GM23338 (cell line): ENCODE measurements at regions not wholly inside any gene's neighbourhood (a gene's known extent, or its start where the extent isn't known, plus 50 kb on each side); places are given as distances from the start of the nearest gene placed in this dataset.

ENCODE experiments used
- ATAC-seq: fragments of 200-7000 bp; cut with Tn5 transposase; 3 replicates; pipeline ENCODE4 v1.9.1; 2020
- DNase-seq: peaks from one replicate; pipeline ENCODE4 v3.0.0-alpha.2; 2015; ENCODE audit warnings: low spot score
- H2AFZ ChIP-seq: fragments of 200-600 bp; sonication (generic); 2 replicates; pipeline ENCODE4 v1.8.0; 2016; ENCODE audit warnings: antibody characterized with exemption, mild to moderate bottlenecking, moderate library complexity
- H3F3A ChIP-seq: fragments of 200-600 bp; sonication (generic); replicated peaks from 2 replicates; pipeline ENCODE4 v1.8.0; 2017; ENCODE audit warnings: antibody characterized with exemption, mixed run types, low read depth
- H3K27ac ChIP-seq: fragments of 200-600 bp; sonication (generic); 2 replicates; pipeline ENCODE4 v1.6.1; 2016; ENCODE audit warnings: low read depth
- H3K27me3 ChIP-seq: fragments of 200-600 bp; sonication (generic); 2 replicates; pipeline ENCODE4 v1.8.0; 2016; ENCODE audit warnings: mild to moderate bottlenecking, mixed run types, moderate library complexity; ENCODE audit not compliant: insufficient read depth
- H3K36me3 ChIP-seq: fragments of 200-600 bp; sonication (generic); 2 replicates; pipeline ENCODE4 v1.8.0; 2016; ENCODE audit warnings: mild to moderate bottlenecking; ENCODE audit not compliant: insufficient read depth
- H3K4me1 ChIP-seq: fragments of 200-600 bp; sonication (generic); 2 replicates; pipeline ENCODE4 v1.8.0; 2016; ENCODE audit warnings: mild to moderate bottlenecking, moderate library complexity; ENCODE audit not compliant: insufficient read depth
- H3K4me2 ChIP-seq: fragments of 200-600 bp; sonication (generic); 2 replicates; pipeline ENCODE4 v1.7.1; 2017; ENCODE audit warnings: mixed run types
- H3K4me3 ChIP-seq: fragments of 200-600 bp; sonication (generic); 2 replicates; pipeline ENCODE4 v1.6.1; 2016; ENCODE audit warnings: mixed run types
- H3K79me2 ChIP-seq: fragments of 200-600 bp; sonication (generic); replicated peaks from 2 replicates; pipeline ENCODE4 v1.8.0; 2017; ENCODE audit warnings: mild to moderate bottlenecking; ENCODE audit not compliant: insufficient read depth
- H3K9me2 ChIP-seq: fragments of 200-600 bp; sonication (generic); 2 replicates; pipeline ENCODE4 v1.8.0; 2017; ENCODE audit not compliant: insufficient read depth
- H4K20me1 ChIP-seq: fragments of 200-600 bp; sonication (generic); replicated peaks from 2 replicates; pipeline ENCODE4 v1.8.0; 2017; ENCODE audit warnings: mild to moderate bottlenecking; ENCODE audit not compliant: insufficient read depth
- H3K27ac Mint-ChIP-seq: 2 replicates; pipeline ENCODE4 v1.8.0; 2020; ENCODE audit warnings: inconsistent platforms, mild to moderate bottlenecking, moderate library complexity, mixed read lengths
- H3K27me3 Mint-ChIP-seq: 3 replicates; pipeline ENCODE4 v1.8.0; 2022; ENCODE audit warnings: low read depth, mild to moderate bottlenecking, moderate library complexity, mixed read lengths, inconsistent platforms; ENCODE audit not compliant: insufficient read depth, poor library complexity
- H3K36me3 Mint-ChIP-seq: 3 replicates; pipeline ENCODE4 v1.8.0; 2021; ENCODE audit warnings: low read depth, mild to moderate bottlenecking, inconsistent platforms, moderate library complexity, mixed read lengths
- H3K4me1 Mint-ChIP-seq: 3 replicates; pipeline ENCODE4 v1.8.0; 2020; ENCODE audit warnings: mild to moderate bottlenecking, inconsistent platforms, mixed read lengths
- H3K4me3 Mint-ChIP-seq: 3 replicates; pipeline ENCODE4 v1.8.0; 2021; ENCODE audit warnings: moderate library complexity, mild to moderate bottlenecking, inconsistent platforms, mixed read lengths
- H3K9me3 Mint-ChIP-seq: 3 replicates; pipeline ENCODE4 v1.8.0; 2020; ENCODE audit warnings: moderate library complexity, mild to moderate bottlenecking, inconsistent platforms, mixed read lengths
- CREB1 ChIP-seq: fragments of 250-450 bp; sonication (Bioruptor Pico); IDR thresholded peaks from 2 replicates; pipeline ENCODE4 v1.5.0; 2020; ENCODE audit warnings: low read depth, mild to moderate bottlenecking, moderate library complexity
- EZH2 ChIP-seq: fragments of 200-600 bp; sonication (generic); IDR thresholded peaks from one replicate; pipeline ENCODE4 v1.8.0; 2017; ENCODE audit warnings: antibody characterized with exemption, mild to moderate bottlenecking, low read depth; ENCODE audit not compliant: unreplicated experiment
- EZH2phosphoT487 ChIP-seq: fragments of 200-600 bp; sonication (generic); IDR thresholded peaks from one replicate; pipeline ENCODE4 v1.8.1; 2018; ENCODE audit warnings: antibody characterized with exemption; ENCODE audit not compliant: unreplicated experiment
- JUNB ChIP-seq: IDR thresholded peaks from one replicate; pipeline ENCODE4 v1.6.1; 2016; ENCODE audit warnings: antibody characterized with exemption; ENCODE audit not compliant: unreplicated experiment
- NANOG ChIP-seq: IDR thresholded peaks from 2 replicates; pipeline ENCODE4 v1.6.1; 2016; ENCODE audit warnings: antibody characterized with exemption, borderline replicate concordance
- POLR2AphosphoS5 ChIP-seq: IDR thresholded peaks from 2 replicates; pipeline ENCODE4 v1.6.1; 2016; ENCODE audit warnings: antibody characterized with exemption, low read depth
- STAT1 ChIP-seq: IDR thresholded peaks from one replicate; pipeline ENCODE4 v1.6.1; 2016; ENCODE audit warnings: antibody characterized with exemption; ENCODE audit not compliant: unreplicated experiment
- ZNF114 ChIP-seq: fragments of 250-450 bp; sonication (Bioruptor Pico); IDR thresholded peaks from 2 replicates; pipeline ENCODE4 v1.5.0; 2020; ENCODE audit warnings: mild to moderate bottlenecking, moderate library complexity
- ZNF331 ChIP-seq: fragments of 250-450 bp; sonication (Bioruptor Pico); IDR thresholded peaks from 2 replicates; pipeline ENCODE4 v1.5.0; 2020; ENCODE audit warnings: low read depth, mild to moderate bottlenecking, moderate library complexity
- TF ChIP-seq, protein P1 (sequence below): IDR thresholded peaks from one replicate; pipeline ENCODE4 v1.6.1; 2018; ENCODE audit warnings: antibody characterized with exemption; ENCODE audit not compliant: unreplicated experiment
- TF ChIP-seq, protein P2 (sequence below): fragments of 250-450 bp; sonication (Bioruptor Pico); IDR thresholded peaks from 2 replicates; pipeline ENCODE4 v1.5.0; 2020; ENCODE audit warnings: mild to moderate bottlenecking, moderate library complexity
- TF ChIP-seq, protein P3 (sequence below), 2 experiments: fragments of 200-600 bp in 1 of 2; sonication (generic) in 1 of 2; conservative IDR thresholded peaks; 2 replicates each; pipeline versions ENCODE4 v1.5.1 to v1.6.1; 2016 to 2017; ENCODE audit warnings: antibody characterized with exemption in 2 of 2, low read depth in 2 of 2, mild to moderate bottlenecking in 2 of 2, moderate library complexity in 1 of 2
- TF ChIP-seq, protein P4 (sequence below): IDR thresholded peaks from 2 replicates; pipeline ENCODE4 v1.6.1; 2016; ENCODE audit warnings: antibody characterized with exemption

DNA sequence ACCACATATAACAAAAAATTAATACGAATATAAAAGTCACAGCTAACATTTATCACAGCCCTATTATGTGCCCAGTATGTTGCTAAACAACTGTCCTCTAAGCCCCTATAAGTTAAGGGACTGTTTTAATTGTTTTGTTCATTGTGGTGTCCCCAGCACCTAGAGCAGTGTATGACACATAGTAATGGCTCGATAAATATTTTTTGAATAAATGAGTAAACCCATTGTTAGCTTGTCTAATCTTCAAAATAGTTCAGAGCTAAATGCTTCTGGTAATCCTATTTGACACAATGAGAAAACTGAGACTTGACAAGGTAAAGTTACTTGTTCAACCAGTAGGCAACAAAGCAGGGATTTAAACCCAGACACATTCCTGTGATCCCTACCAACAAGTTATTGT is 78.4 kb upstream of the NEUROD6 start:
- Histone ChIP-seq H2AFZ (no peak overlapping the region), H3K79me2 (no peaks in the 10 kb centered on the region), H4K20me1 (no peaks in the 10 kb centered on the region), H3K27ac (no peak overlapping the region), H3K4me3 (no peak overlapping the region), H3K4me1 (peaks cover 8% of the 10 kb centered on the region), H3K27me3 (no peaks in the 10 kb centered on the region), H3K36me3 (no peaks in the 10 kb centered on the region), H3K4me2 (no peak overlapping the region), H3F3A (no peaks in the 10 kb centered on the region), H3K9me2 (no peaks in the 10 kb centered on the region)
- TF ChIP-seq EZH2 (no peak), CREB1 (no peak), ZNF114 (no peak), ZNF331 (CRISPR knock-in tag) (no peak), JUNB (no peak), STAT1 (no peak), EZH2phosphoT487 (no peak), POLR2AphosphoS5 (no peak), NANOG (no peak)
- TF ChIP-seq, protein P1, sequence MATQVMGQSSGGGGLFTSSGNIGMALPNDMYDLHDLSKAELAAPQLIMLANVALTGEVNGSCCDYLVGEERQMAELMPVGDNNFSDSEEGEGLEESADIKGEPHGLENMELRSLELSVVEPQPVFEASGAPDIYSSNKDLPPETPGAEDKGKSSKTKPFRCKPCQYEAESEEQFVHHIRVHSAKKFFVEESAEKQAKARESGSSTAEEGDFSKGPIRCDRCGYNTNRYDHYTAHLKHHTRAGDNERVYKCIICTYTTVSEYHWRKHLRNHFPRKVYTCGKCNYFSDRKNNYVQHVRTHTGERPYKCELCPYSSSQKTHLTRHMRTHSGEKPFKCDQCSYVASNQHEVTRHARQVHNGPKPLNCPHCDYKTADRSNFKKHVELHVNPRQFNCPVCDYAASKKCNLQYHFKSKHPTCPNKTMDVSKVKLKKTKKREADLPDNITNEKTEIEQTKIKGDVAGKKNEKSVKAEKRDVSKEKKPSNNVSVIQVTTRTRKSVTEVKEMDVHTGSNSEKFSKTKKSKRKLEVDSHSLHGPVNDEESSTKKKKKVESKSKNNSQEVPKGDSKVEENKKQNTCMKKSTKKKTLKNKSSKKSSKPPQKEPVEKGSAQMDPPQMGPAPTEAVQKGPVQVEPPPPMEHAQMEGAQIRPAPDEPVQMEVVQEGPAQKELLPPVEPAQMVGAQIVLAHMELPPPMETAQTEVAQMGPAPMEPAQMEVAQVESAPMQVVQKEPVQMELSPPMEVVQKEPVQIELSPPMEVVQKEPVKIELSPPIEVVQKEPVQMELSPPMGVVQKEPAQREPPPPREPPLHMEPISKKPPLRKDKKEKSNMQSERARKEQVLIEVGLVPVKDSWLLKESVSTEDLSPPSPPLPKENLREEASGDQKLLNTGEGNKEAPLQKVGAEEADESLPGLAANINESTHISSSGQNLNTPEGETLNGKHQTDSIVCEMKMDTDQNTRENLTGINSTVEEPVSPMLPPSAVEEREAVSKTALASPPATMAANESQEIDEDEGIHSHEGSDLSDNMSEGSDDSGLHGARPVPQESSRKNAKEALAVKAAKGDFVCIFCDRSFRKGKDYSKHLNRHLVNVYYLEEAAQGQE: no peak
- TF ChIP-seq, protein P2, sequence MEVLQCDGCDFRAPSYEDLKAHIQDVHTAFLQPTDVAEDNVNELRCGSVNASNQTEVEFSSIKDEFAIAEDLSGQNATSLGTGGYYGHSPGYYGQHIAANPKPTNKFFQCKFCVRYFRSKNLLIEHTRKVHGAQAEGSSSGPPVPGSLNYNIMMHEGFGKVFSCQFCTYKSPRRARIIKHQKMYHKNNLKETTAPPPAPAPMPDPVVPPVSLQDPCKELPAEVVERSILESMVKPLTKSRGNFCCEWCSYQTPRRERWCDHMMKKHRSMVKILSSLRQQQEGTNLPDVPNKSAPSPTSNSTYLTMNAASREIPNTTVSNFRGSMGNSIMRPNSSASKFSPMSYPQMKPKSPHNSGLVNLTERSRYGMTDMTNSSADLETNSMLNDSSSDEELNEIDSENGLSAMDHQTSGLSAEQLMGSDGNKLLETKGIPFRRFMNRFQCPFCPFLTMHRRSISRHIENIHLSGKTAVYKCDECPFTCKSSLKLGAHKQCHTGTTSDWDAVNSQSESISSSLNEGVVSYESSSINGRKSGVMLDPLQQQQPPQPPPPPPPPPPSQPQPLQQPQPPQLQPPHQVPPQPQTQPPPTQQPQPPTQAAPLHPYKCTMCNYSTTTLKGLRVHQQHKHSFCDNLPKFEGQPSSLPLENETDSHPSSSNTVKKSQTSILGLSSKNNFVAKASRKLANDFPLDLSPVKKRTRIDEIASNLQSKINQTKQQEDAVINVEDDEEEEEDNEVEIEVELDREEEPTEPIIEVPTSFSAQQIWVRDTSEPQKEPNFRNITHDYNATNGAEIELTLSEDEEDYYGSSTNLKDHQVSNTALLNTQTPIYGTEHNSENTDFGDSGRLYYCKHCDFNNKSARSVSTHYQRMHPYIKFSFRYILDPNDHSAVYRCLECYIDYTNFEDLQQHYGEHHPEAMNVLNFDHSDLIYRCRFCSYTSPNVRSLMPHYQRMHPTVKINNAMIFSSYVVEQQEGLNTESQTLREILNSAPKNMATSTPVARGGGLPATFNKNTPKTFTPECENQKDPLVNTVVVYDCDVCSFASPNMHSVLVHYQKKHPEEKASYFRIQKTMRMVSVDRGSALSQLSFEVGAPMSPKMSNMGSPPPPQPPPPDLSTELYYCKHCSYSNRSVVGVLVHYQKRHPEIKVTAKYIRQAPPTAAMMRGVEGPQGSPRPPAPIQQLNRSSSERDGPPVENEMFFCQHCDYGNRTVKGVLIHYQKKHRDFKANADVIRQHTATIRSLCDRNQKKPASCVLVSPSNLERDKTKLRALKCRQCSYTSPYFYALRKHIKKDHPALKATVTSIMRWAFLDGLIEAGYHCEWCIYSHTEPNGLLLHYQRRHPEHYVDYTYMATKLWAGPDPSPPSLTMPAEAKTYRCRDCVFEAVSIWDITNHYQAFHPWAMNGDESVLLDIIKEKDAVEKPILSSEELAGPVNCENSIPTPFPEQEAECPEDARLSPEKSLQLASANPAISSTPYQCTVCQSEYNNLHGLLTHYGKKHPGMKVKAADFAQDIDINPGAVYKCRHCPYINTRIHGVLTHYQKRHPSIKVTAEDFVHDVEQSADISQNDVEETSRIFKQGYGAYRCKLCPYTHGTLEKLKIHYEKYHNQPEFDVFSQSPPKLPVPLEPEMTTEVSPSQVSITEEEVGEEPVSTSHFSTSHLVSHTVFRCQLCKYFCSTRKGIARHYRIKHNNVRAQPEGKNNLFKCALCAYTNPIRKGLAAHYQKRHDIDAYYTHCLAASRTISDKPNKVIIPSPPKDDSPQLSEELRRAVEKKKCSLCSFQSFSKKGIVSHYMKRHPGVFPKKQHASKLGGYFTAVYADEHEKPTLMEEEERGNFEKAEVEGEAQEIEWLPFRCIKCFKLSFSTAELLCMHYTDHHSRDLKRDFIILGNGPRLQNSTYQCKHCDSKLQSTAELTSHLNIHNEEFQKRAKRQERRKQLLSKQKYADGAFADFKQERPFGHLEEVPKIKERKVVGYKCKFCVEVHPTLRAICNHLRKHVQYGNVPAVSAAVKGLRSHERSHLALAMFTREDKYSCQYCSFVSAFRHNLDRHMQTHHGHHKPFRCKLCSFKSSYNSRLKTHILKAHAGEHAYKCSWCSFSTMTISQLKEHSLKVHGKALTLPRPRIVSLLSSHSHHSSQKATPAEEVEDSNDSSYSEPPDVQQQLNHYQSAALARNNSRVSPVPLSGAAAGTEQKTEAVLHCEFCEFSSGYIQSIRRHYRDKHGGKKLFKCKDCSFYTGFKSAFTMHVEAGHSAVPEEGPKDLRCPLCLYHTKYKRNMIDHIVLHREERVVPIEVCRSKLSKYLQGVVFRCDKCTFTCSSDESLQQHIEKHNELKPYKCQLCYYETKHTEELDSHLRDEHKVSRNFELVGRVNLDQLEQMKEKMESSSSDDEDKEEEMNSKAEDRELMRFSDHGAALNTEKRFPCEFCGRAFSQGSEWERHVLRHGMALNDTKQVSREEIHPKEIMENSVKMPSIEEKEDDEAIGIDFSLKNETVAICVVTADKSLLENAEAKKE (CRISPR knock-in tag): no peak
- TF ChIP-seq, protein P3, sequence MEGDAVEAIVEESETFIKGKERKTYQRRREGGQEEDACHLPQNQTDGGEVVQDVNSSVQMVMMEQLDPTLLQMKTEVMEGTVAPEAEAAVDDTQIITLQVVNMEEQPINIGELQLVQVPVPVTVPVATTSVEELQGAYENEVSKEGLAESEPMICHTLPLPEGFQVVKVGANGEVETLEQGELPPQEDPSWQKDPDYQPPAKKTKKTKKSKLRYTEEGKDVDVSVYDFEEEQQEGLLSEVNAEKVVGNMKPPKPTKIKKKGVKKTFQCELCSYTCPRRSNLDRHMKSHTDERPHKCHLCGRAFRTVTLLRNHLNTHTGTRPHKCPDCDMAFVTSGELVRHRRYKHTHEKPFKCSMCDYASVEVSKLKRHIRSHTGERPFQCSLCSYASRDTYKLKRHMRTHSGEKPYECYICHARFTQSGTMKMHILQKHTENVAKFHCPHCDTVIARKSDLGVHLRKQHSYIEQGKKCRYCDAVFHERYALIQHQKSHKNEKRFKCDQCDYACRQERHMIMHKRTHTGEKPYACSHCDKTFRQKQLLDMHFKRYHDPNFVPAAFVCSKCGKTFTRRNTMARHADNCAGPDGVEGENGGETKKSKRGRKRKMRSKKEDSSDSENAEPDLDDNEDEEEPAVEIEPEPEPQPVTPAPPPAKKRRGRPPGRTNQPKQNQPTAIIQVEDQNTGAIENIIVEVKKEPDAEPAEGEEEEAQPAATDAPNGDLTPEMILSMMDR (conservative IDR thresholded peaks at IDR 0.05; ENCODE audit: low read depth in 2 of 2): no peak
- TF ChIP-seq, protein P4, sequence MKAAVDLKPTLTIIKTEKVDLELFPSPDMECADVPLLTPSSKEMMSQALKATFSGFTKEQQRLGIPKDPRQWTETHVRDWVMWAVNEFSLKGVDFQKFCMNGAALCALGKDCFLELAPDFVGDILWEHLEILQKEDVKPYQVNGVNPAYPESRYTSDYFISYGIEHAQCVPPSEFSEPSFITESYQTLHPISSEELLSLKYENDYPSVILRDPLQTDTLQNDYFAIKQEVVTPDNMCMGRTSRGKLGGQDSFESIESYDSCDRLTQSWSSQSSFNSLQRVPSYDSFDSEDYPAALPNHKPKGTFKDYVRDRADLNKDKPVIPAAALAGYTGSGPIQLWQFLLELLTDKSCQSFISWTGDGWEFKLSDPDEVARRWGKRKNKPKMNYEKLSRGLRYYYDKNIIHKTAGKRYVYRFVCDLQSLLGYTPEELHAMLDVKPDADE: no peak
- ATAC-seq (no peak), DNase-seq (no peak)
- Mint-ChIP-seq H3K9me3 (no peaks in the 10 kb centered on the region), H3K27me3 (peaks cover 2% of the 10 kb centered on the region), H3K4me3 (no peak overlapping the region), H3K4me1 (peaks cover 14% of the 10 kb centered on the region), H3K27ac (no peak overlapping the region), H3K36me3 (no peaks in the 10 kb centered on the region)
